K562 (cell line): ENCODE measurements at regions not wholly inside any gene's neighbourhood (a gene's known extent, or its start where the extent isn't known, plus 50 kb on each side); places are given as distances from the start of the nearest gene placed in this dataset.

Source experiments
- ATAC-seq: fragments of 200-7000 bp; cut with Tn5 transposase; 3 replicates; pipeline ENCODE4 v1.9.1; 2020; ENCODE audit warnings: moderate library complexity
- BruUV-seq: library from RNA; stranded (reverse); fragments of 400-500 nt; replicated peaks from 2 replicates; lab custom pipeline; 2021; lab: Mats Ljungman, UMichigan
- CTCF ChIA-PET: fragments of 300-600 bp; formaldehyde crosslinking; extraction: SDS; loops from one replicate; lab custom pipeline; 2021; ENCODE audit warnings: low intra/inter-chr PET ratio; lab: Yijun Ruan, JAX
- POLR2A ChIA-PET: fragments of 300-600, 350-650 bp; sonication (Branson Sonifier 250); formaldehyde crosslinking; extraction: SDS; loops from one replicate; lab custom pipeline; 2021; ENCODE audit warnings: antibody characterized with exemption, inconsistent platforms; lab: Yijun Ruan, JAX
- DNase-seq, 4 experiments: peaks; one replicate each; pipeline versions ENCODE4 v3.0.0 to v3.0.0-alpha.2; 2011 to 2018; ENCODE audit warnings: low spot score in 3 of 4, mixed read lengths in 3 of 4; ENCODE audit errors: extremely low read depth in 1 of 4
- FAIRE-seq: peaks from 2 replicates; lab custom pipeline; 2011; peaks lifted over from hg19 to GRCh38; lab: Jason Lieb, UNC
- H2AFZ ChIP-seq: 2 replicates; pipeline ENCODE4 v1.6.0; 2011; ENCODE audit warnings: low read depth, low read length, control low read depth, inconsistent platforms
- H3K27ac ChIP-seq: fragments of 200-600 bp; 3 replicates; pipeline ENCODE4 v1.8.0; 2011; ENCODE audit warnings: low read depth, mild to moderate bottlenecking, control low read depth, inconsistent platforms, low read length, moderate library complexity, mixed read lengths; ENCODE audit errors: extremely low read depth
- H3K27me3 ChIP-seq, 2 experiments: fragments of 300-600 bp in 1 of 2; 2 replicates in 1 of 2; 3 replicates in 1 of 2; pipeline versions ENCODE4 v1.6.0 to v1.8.0; 2011; ENCODE audit warnings: inconsistent platforms in 2 of 2, low read length in 2 of 2, mild to moderate bottlenecking in 1 of 2, mixed read lengths in 1 of 2, moderate library complexity in 1 of 2; ENCODE audit not compliant: control insufficient read depth in 2 of 2, insufficient read depth in 2 of 2
- H3K36me3 ChIP-seq: fragments of 300-600 bp; 3 replicates; pipeline ENCODE4 v1.8.0; 2011; ENCODE audit warnings: mild to moderate bottlenecking, low read length, inconsistent platforms; ENCODE audit not compliant: control insufficient read depth, insufficient read depth
- H3K4me1 ChIP-seq, 2 experiments: fragments of 200-600 bp in 1 of 2; replicated peaks in 1 of 2; 2 replicates in 1 of 2; 3 replicates in 1 of 2; pipeline versions ENCODE4 v1.5.1 to v1.8.0; 2011; ENCODE audit warnings: inconsistent platforms in 2 of 2, low read length in 2 of 2, mild to moderate bottlenecking in 1 of 2, mixed read lengths in 1 of 2, moderate library complexity in 1 of 2; ENCODE audit not compliant: control insufficient read depth in 2 of 2, insufficient read depth in 2 of 2
- H3K4me2 ChIP-seq: 2 replicates; pipeline ENCODE4 v1.6.1; 2011; ENCODE audit warnings: low read length, control low read depth, inconsistent platforms, mixed read lengths; ENCODE audit not compliant: insufficient read depth
- H3K4me3 ChIP-seq: fragments of 200-600 bp; sonication (generic), shearing (Covaris generic); 2 replicates; pipeline ENCODE4 v1.5.1; 2016; ENCODE audit warnings: control low read depth, inconsistent platforms
- H3K79me2 ChIP-seq: fragments of 200-600 bp; 3 replicates; pipeline ENCODE4 v1.8.0; 2011; ENCODE audit warnings: low read length, inconsistent platforms; ENCODE audit not compliant: control insufficient read depth, insufficient read depth
- H3K9ac ChIP-seq, 2 experiments: 2 replicates each; pipeline versions ENCODE4 v1.6.0 to v1.6.1; 2011; ENCODE audit warnings: low read depth in 2 of 2, low read length in 2 of 2, control low read depth in 1 of 2, inconsistent platforms in 1 of 2, mild to moderate bottlenecking in 1 of 2, mixed read lengths in 1 of 2; ENCODE audit not compliant: insufficient read depth in 1 of 2
- H3K9me1 ChIP-seq: one replicate; pipeline ENCODE4 v1.6.0; 2011; ENCODE audit warnings: inconsistent platforms, mild to moderate bottlenecking, low read length, moderate library complexity; ENCODE audit not compliant: control insufficient read depth, insufficient read depth
- H3K9me3 ChIP-seq: replicated peaks from 2 replicates; pipeline ENCODE4 v1.5.1; 2011; ENCODE audit warnings: low read depth, low read length, inconsistent platforms; ENCODE audit not compliant: control insufficient read depth, insufficient read depth
- H4K20me1 ChIP-seq: replicated peaks from 2 replicates; pipeline ENCODE4 v1.6.1; 2011; ENCODE audit warnings: low read length, inconsistent platforms, mixed read lengths; ENCODE audit not compliant: control insufficient read depth, insufficient read depth
- ARID1B ChIP-seq: fragments of 450-650 bp; IDR thresholded peaks from 2 replicates; pipeline ENCODE4 v1.6.1; 2016; ENCODE audit warnings: antibody characterized with exemption, mild to moderate bottlenecking, inconsistent platforms
- GABPA ChIP-seq: fragments of 200-800 bp; sonication (Bioruptor generic); conservative IDR thresholded peaks from 2 replicates; pipeline ENCODE4 v1.6.1; 2016; ENCODE audit warnings: low read depth, missing genetic modification characterization, missing compliant biosample characterization
- HDAC1 ChIP-seq, 2 experiments: fragments of 450-650 bp; IDR thresholded peaks; 2 replicates each; pipeline ENCODE4 v1.6.1; 2016 to 2017; ENCODE audit warnings: inconsistent platforms in 1 of 2, mild to moderate bottlenecking in 1 of 2, moderate library complexity in 1 of 2
- KDM2B ChIP-seq: fragments of 250-450 bp; sonication (Bioruptor Pico); IDR thresholded peaks from 2 replicates; pipeline ENCODE4 v1.8.0; 2021; ENCODE audit warnings: mild to moderate bottlenecking, moderate library complexity
- NFRKB ChIP-seq: fragments of 450-650 bp; IDR thresholded peaks from 2 replicates; pipeline ENCODE4 v1.6.1; 2016; ENCODE audit warnings: low read depth
- ZC3H4 ChIP-seq: sonication (generic); formaldehyde crosslinking; IDR thresholded peaks from 2 replicates; pipeline ENCODE4 v1.9.0; 2021; ENCODE audit warnings: missing genetic modification reagents, borderline replicate concordance
- ZNF140 ChIP-seq: fragments of 250-450 bp; sonication (Bioruptor Pico); IDR thresholded peaks from 2 replicates; pipeline ENCODE4 v1.8.0; 2021; ENCODE audit warnings: moderate library complexity, mild to moderate bottlenecking, inconsistent platforms
- WGBS: fragments of 100-300 bp; shearing (Covaris generic); methylation state at CpG from one replicate; pipeline ENCODE4 v1.1.6; 2016; ENCODE audit warnings: low coverage, mixed read lengths; ENCODE audit not compliant: insufficient coverage; ENCODE audit errors: missing lambda C conversion rate; 5-methylcytosine and 5-hydroxymethylcytosine counted together
- in situ Hi-C: fragments of 300-500 bp; cut with MboI; formaldehyde crosslinking; loops from 4 replicates; pipeline ENCODE4 v1.15.0; 2018; ENCODE audit warnings: inconsistent platforms, mixed read lengths
- intact Hi-C: fragments of 100-400 bp; cut with micrococcal nuclease; formaldehyde crosslinking; loops from 2 replicates; pipeline ENCODE4 v1.14.2; 2022
- TF ChIP-seq, protein P1 (sequence below): sonication (generic); formaldehyde crosslinking; IDR thresholded peaks from 2 replicates; pipeline ENCODE4 v1.8.0; 2022; ENCODE audit warnings: mild to moderate bottlenecking, missing genetic modification reagents, borderline replicate concordance

DNA sequence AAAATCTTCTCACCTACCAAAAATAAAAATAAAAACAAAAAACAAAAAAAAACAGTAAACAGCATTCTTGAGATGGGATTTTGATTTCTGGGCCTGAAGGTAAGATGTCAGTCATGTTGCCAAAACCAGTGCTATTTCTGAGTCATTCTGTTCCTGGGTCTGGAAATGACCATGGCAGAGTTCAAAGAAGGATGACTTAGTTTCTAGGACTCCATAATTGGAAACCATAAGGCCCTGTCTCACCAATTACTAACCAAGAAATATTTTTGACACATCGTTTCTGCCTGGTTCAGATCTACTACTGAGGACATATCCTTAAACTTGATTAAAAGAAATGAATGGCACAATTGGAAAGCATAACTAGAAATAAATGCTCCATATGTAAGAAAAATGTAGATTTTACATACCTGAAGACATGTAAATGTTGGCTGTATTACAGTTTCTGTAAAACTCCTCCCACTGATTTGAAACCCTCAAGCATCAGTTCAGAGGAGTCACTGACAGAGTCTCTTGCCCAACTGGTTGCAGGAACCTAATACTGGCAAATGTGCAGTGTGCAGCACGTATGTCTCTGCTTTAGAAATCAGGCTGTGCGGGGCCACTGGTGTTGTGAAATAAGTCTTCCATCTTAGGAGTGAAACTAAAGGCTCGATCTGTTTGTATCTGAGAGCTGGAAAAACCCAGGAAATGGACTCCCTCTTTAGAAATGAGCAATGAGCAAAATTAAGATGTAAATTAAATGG is 84.8 kb upstream of the EGR2 start:
- CTCF ChIA-PET, result no interaction called here

More for the DNA sequence above, 84.8 kb upstream of the EGR2 start:
- in situ Hi-C loops (no loop called here), intact Hi-C loops (no loop called here)
- TF ChIP-seq, protein P1, sequence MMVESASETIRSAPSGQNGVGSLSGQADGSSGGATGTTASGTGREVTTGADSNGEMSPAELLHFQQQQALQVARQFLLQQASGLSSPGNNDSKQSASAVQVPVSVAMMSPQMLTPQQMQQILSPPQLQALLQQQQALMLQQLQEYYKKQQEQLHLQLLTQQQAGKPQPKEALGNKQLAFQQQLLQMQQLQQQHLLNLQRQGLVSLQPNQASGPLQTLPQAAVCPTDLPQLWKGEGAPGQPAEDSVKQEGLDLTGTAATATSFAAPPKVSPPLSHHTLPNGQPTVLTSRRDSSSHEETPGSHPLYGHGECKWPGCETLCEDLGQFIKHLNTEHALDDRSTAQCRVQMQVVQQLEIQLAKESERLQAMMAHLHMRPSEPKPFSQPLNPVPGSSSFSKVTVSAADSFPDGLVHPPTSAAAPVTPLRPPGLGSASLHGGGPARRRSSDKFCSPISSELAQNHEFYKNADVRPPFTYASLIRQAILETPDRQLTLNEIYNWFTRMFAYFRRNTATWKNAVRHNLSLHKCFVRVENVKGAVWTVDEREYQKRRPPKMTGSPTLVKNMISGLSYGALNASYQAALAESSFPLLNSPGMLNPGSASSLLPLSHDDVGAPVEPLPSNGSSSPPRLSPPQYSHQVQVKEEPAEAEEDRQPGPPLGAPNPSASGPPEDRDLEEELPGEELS (CRISPR knock-in tag), result no peak
- TF ChIP-seq NFRKB (no peak), ZNF140 (no peak), ZC3H4 (CRISPR knock-in tag) (no peak), ARID1B (no peak), HDAC1 (IDR thresholded peaks at IDR 0.05) (no peak), GABPA (tag) (no peak), KDM2B (CRISPR knock-in tag) (no peak)
- no peak overlapping the region for H3K4me3 ChIP-seq
- POLR2A ChIA-PET, result interaction anchor here (1.0 kb wide), 1 partner anchor 291 kb away, joined by 3 read pairs; no protein-coding TSS in a partner anchor
- WGBS, result 2% methylated on average over 4 of the region's 4 CpGs
- 0 out of 5 replicates have a peak, but pooled peaks cover 0 to 4% of the 10 kb centered on the region in 2 experiments for H3K4me1 ChIP-seq
- no peaks in the 10 kb centered on the region for H3K36me3 ChIP-seq
- no peak for DNase-seq
- no peaks in the 10 kb centered on the region for H3K9me1 ChIP-seq
- BruUV-seq, result no TSS peak
- no peaks in the 10 kb centered on the region for H3K79me2 ChIP-seq
- H3K9me3 ChIP-seq, result no peaks in the 10 kb centered on the region
- FAIRE-seq, result no peak
- H3K4me2 ChIP-seq, result no peak overlapping the region
- no peak overlapping the region for H3K9ac ChIP-seq
- no peaks in the 10 kb centered on the region for H3K27me3 ChIP-seq
- no peak overlapping the region for H3K27ac ChIP-seq
- ATAC-seq, result no peak
- no peaks in the 10 kb centered on the region for H4K20me1 ChIP-seq
- no peak overlapping the region for H2AFZ ChIP-seq
